Muscle of back (tissue), 3 donors: ENCODE measurements at regions not wholly inside any gene's neighbourhood (a gene's known extent, or its start where the extent isn't known, plus 50 kb on each side); places are given as distances from the start of the nearest gene placed in this dataset.
A peak's percentile ranks its signal among the peaks of the same experiment; 100 is the strongest.
"Not testable (repeated sequence)": the region's sequence is repeated elsewhere in the genome, so short reads cannot be mapped to it uniquely, and the experiment has no call there.

Experiments used
- DNase-seq, 3 donors: peaks; one replicate each; pipeline versions ENCODE4 v3.0.0 to v3.0.0-alpha.2; 2013

DNA sequence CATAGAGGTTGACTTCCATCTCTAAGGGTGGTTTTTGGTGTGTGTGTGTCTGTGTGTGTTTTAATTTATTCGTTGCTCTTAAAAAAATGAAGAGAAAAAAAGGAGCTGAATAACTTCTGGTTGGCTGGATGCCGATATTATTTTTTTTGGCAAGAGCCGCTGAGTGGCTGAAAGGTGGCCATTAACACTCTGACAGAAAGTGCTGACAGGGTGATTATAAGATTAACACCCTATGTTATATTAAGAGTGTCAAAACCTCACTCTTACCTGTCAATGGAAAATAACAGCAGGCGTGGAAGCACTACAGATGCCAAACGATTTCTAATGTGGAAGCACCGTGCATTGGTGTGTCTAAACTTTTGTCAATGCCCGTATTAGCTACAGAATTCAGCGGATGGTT, 622.5 kb downstream of the ANKRD50 start:
- no peak for DNase-seq

DNA sequence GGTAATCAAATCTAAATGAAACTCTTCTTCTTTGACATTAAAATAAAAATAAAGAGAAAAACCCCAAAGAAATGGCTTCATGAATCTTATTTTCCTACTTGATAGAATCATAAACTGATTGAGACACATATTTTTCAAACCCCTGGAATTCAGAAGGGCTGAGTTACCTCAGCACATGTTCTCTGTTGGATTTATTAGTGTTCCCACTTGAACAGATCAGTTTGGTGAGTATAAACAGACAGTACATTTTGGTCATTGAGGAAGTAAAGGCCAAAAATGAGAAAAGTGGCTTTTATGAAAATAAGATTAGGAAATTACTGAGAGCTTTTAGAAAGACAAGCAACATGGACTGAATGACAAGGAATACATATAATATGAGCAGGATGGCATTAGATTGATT, 620.4 kb downstream of the ANKRD50 start:
- DNase-seq, result no peak

DNA sequence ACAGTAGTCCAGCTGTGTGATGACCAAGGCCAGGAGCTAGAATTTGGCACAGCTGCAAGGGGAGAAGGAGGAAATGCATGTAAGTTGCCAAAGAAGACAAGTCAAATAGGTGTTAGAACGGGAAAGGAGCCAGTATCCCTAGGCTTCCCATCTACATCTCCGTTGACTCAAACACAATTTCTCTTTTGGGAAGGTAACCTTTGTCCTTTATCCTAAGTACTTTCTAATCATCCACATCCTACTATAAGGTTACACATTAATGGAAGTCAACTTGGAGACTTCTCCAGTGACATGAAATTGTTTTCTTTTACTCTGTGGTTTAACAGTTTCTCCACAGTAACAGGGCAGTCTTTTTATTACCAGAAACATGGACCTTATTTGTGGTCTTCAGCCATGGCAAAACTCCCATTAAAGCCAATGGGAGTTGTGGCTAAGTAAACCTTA, 620.0 kb downstream of the ANKRD50 start:
- peak in 1 of 3 donors; percentile 82 for DNase-seq

- peak; percentile 41 to 83 (median 58) for DNase-seq
These were observed 616.9 kb downstream of the ANKRD50 start for GRCh38 chr4:124095621-124096020.

- DNase-seq, result no peak
These were observed 616.2 kb downstream of the ANKRD50 start for GRCh38 chr4:124096290-124096689.

DNA sequence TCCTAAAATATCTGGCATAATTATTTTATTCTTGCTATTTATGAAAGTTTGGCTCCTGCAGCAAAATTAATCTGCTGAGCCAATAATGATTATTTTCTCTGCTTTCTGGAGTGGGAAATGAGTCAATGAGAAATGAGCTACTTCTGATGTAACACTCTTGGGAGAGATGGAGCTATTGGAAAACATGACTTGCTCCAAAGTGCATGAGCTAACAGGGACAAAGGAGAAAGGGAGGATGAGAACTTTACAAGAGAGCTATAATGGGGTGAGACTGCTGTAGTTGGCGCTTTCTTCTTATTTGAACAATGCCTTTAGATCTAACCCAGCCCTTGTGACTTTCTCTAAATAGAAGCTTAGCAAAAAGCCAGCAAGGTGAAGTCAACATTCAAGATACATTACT, 615.1 kb downstream of the ANKRD50 start:
- DNase-seq, result no peak

GRCh38 chr4:124104101-124104500, 608.4 kb downstream of the ANKRD50 start:
- no peak for DNase-seq

DNA sequence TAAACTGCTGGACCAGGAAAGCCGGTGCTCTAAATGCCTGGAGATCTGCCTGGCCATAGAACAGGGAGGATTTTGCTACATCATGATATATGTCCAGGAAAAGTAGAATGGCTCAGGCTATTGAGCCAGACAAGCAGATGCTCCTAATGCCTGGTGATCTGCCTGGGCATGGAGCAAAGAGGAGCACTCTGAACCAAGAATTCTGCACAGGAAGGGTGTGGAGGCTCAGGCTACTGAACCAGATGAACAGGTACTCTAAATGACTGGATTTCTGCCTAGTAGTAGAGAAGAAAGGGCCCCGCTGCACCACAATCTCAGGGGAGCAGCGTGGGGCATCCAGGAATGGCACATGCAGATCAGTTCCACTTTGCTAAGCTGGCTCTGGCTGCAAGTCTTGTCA, 607.9 kb downstream of the ANKRD50 start:
- DNase-seq, result no peak

GRCh38 chr4:124105212-124105611, 607.3 kb downstream of the ANKRD50 start:
- no peak for DNase-seq

DNA sequence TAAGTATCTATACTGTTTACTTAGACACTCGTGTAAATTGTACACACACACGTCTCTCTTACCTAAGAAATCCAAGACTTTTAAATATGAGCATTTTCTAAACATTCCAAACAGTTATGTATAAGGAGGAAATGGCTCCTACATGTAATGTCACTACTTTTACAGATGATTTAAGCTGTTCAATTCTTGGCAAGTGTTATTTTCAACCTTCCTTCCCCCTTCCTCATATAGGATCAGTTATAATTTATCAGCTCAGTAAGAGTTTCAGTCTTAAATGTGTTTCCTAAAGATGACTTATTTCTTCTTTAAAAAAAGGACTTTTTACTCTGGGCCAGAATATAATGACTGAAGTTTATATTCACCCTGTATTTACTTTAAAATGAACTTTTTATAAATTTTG, 601.1 kb downstream of the ANKRD50 start:
- no peak for DNase-seq

GRCh38 chr4:124111922-124112321, 600.6 kb downstream of the ANKRD50 start:
- peak; percentile 82 to 93 (median 87) for DNase-seq

DNA sequence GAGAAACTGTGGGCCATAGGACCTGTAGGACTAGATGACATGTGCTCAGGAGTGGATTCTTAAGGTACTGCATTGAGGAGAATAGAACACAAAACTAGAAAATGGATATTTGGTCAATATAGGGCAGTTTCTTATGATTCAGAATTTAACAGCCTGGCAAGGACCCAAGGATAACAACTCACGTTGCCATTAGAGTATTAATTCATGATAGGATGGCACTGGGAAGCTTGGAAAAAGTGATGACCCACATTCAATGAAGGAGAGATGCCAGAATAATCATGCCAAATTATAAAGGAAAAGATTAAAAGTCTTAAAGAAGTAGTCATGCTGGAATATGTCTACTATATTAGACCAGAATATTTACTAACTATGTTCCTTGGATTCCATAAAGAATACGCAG, 594.5 kb downstream of the ANKRD50 start:
- DNase-seq, result no peak

- DNase-seq, result no peak
These were observed 591.0 kb downstream of the ANKRD50 start for GRCh38 chr4:124121461-124121971.

- DNase-seq, result no peak
These were observed 589.4 kb downstream of the ANKRD50 start for GRCh38 chr4:124123181-124123580.

- DNase-seq, result no peak
These were observed 588.8 kb downstream of the ANKRD50 start for GRCh38 chr4:124123721-124124120.

- not testable (repeated sequence) for DNase-seq
These were observed 581.2 kb downstream of the ANKRD50 start for GRCh38 chr4:124131324-124131723.

- DNase-seq, result no peak
These were observed 580.4 kb downstream of the ANKRD50 start for GRCh38 chr4:124132161-124132560.

- no peak for DNase-seq
These were observed 578.8 kb downstream of the ANKRD50 start for GRCh38 chr4:124133753-124134152.

GRCh38 chr4:124135409-124135813, 577.1 kb downstream of the ANKRD50 start:
- peak; percentile 73 to 90 (median 81) for DNase-seq

DNA sequence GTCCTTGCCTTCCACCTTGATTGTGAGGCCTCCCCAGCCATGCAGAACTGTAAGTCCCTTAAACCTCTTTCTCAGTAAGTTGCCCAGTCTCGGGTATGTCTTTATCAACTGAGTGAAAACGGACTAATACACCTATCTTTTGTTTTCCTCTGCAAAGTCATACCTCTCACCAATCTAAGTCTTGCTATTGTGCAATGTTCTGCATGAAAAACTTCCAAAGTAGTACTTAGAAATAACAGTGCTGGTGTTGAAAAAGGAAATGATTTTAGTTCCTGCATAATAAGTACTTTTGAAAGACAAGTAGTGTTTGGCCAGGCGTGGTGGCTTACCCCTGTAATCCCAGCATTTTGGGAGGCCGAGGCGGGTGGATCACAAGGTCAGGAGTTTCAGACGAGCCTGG, 573.5 kb downstream of the ANKRD50 start:
- DNase-seq, result no peak

GRCh38 chr4:124143632-124144031, 568.9 kb downstream of the ANKRD50 start:
- no peak for DNase-seq

- peak in 1 of 3 donors; percentile 49 for DNase-seq
These were observed 568.3 kb downstream of the ANKRD50 start for GRCh38 chr4:124144238-124144654.

DNA sequence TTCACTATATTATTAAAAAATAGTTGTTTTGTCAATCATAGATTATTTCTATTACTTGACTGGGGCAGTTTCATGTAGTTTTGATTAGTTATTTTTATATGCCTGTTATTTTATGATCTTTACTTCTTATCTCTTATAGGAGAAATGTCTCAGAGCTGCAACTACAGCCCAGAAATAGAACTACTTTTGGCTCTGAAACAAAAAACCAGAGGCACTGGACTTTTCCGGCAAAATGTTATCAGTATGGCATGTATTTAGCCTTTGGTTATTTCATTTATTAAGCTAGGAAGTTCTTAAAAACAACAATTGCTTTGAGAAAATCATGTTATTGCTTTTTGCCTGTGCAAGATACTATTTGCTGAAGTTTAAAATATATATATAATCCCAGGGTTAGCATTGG, 566.5 kb downstream of the ANKRD50 start:
- no peak for DNase-seq

DNA sequence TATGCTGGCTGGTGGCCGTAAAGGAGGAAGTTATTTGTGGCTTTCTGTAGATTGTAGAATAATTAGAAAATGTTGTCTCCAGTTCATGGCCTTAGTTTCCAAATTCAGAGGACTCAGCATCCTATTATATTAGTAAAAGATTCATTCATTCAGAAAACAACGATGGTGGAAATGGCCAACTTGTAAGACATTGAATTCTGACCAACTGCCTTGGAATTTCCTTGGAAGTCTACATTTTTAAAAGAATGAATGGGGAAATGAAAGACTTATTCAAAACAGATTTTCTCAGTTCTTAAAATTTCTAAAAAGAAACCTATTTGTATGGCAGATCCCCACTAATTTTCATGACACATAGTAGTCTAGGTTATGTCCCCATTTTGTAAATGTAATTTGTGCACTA, 561.5 kb downstream of the ANKRD50 start:
- no peak for DNase-seq

- no peak for DNase-seq
These were observed 560.4 kb downstream of the ANKRD50 start for GRCh38 chr4:124152132-124152531.
